HEK293T (cell line): ENCODE measurements at regions not wholly inside any gene's neighbourhood (a gene's known extent, or its start where the extent isn't known, plus 50 kb on each side); places are given as distances from the start of the nearest gene placed in this dataset.

Source experiments
- CTCF ChIA-PET: fragments of 350-600 bp; formaldehyde crosslinking; extraction: SDS; loops from one replicate; lab custom pipeline; 2021; ENCODE audit warnings: antibody characterized with exemption, inconsistent platforms; lab: Yijun Ruan, JAX
- POLR2A ChIA-PET: fragments of 350-600 bp; formaldehyde crosslinking; extraction: SDS; loops from one replicate; lab custom pipeline; 2020; ENCODE audit warnings: antibody characterized with exemption, inconsistent platforms; lab: Yijun Ruan, JAX
- DNase-seq: peaks from one replicate; pipeline ENCODE4 v3.0.0; 2012; ENCODE audit warnings: mixed read lengths; ENCODE audit errors: extremely low spot score
- ARNT ChIP-seq: fragments of 450-650 bp; IDR thresholded peaks from 2 replicates; pipeline ENCODE4 v1.6.1; 2017; ENCODE audit warnings: mild to moderate bottlenecking
- BHLHE40 ChIP-seq: fragments of 450-650 bp; IDR thresholded peaks from 2 replicates; pipeline ENCODE4 v1.6.1; 2016; ENCODE audit warnings: mild to moderate bottlenecking, moderate library complexity, borderline replicate concordance
- CTBP1 ChIP-seq: fragments of 450-650 bp; IDR thresholded peaks from 2 replicates; pipeline ENCODE4 v1.6.1; 2016; ENCODE audit warnings: borderline replicate concordance
- ELF4 ChIP-seq: fragments of 450-650 bp; IDR thresholded peaks from 2 replicates; pipeline ENCODE4 v1.6.1; 2017; ENCODE audit warnings: antibody characterized with exemption
- FOXA1 ChIP-seq: fragments of 450-650 bp; IDR thresholded peaks from 2 replicates; pipeline ENCODE4 v1.6.1; 2016; ENCODE audit warnings: mild to moderate bottlenecking
- FOXK2 ChIP-seq: fragments of 450-650 bp; IDR thresholded peaks from 2 replicates; pipeline ENCODE4 v1.6.1; 2016; ENCODE audit warnings: mild to moderate bottlenecking
- FOXM1 ChIP-seq: fragments of 450-650 bp; IDR thresholded peaks from 2 replicates; pipeline ENCODE4 v1.6.1; 2017; ENCODE audit warnings: mild to moderate bottlenecking, borderline replicate concordance
- HDGF ChIP-seq: fragments of 450-650 bp; IDR thresholded peaks from 2 replicates; pipeline ENCODE4 v1.6.1; 2017; ENCODE audit warnings: antibody characterized with exemption, borderline replicate concordance
- L3MBTL2 ChIP-seq: fragments of 450-650 bp; conservative IDR thresholded peaks from 2 replicates; pipeline ENCODE4 v1.6.1; 2016; ENCODE audit warnings: mild to moderate bottlenecking
- LEF1 ChIP-seq: fragments of 450-650 bp; IDR thresholded peaks from 2 replicates; pipeline ENCODE4 v1.6.1; 2017; ENCODE audit warnings: mild to moderate bottlenecking, borderline replicate concordance
- NFRKB ChIP-seq: fragments of 450-650 bp; IDR thresholded peaks from 2 replicates; pipeline ENCODE4 v1.6.1; 2016; ENCODE audit warnings: mild to moderate bottlenecking, moderate library complexity
- PKNOX1 ChIP-seq: fragments of 450-650 bp; IDR thresholded peaks from 2 replicates; pipeline ENCODE4 v1.6.1; 2016
- SP1 ChIP-seq: fragments of 450-650 bp; IDR thresholded peaks from 2 replicates; pipeline ENCODE4 v1.6.1; 2017
- SUZ12 ChIP-seq: fragments of 450-650 bp; IDR thresholded peaks from 2 replicates; pipeline ENCODE4 v1.6.1; 2016; ENCODE audit warnings: mild to moderate bottlenecking
- TARDBP ChIP-seq: fragments of 450-650 bp; IDR thresholded peaks from 2 replicates; pipeline ENCODE4 v1.6.1; 2016
- ZNF384 ChIP-seq: fragments of 450-650 bp; IDR thresholded peaks from 2 replicates; pipeline ENCODE4 v1.6.1; 2016

- no peak for DNase-seq
- ChIA-PET CTCF (no interaction called here), POLR2A (no interaction called here)
- no peak for TF ChIP-seq HDGF
- no peak for TF ChIP-seq LEF1
- TF ChIP-seq SP1 = no peak
- TF ChIP-seq ELF4 = no peak
- TF ChIP-seq TARDBP = no peak
- TF ChIP-seq CTBP1 = no peak
- no peak for TF ChIP-seq BHLHE40
- no peak for TF ChIP-seq PKNOX1
- no peak for TF ChIP-seq FOXK2
- no peak for TF ChIP-seq L3MBTL2
- TF ChIP-seq FOXM1 = no peak
- TF ChIP-seq ARNT = no peak
- TF ChIP-seq ZNF384 = no peak
- no peak for TF ChIP-seq NFRKB
- no peak for TF ChIP-seq SUZ12
- TF ChIP-seq FOXA1 = no peak
These were observed 69.1 kb downstream of the METRNL start for GRCh38 chr17:83148317-83149028.

GRCh38 chr17:83149029-83149725, 69.8 kb downstream of the METRNL start:
- CTCF ChIA-PET = no interaction called here
- POLR2A ChIA-PET = no interaction called here
- DNase-seq = no peak
- TF ChIP-seq SUZ12 (no peak), BHLHE40 (no peak), L3MBTL2 (no peak), SP1 (no peak), FOXK2 (no peak), NFRKB (no peak), FOXM1 (no peak), HDGF (no peak), TARDBP (no peak), FOXA1 (no peak), ELF4 (no peak), LEF1 (no peak), CTBP1 (no peak)

- no peak for TF ChIP-seq HDGF
- TF ChIP-seq PKNOX1 = no peak
- TF ChIP-seq FOXA1 = no peak
- TF ChIP-seq SUZ12 = no peak
- no peak for TF ChIP-seq FOXM1
- no peak for TF ChIP-seq TARDBP
- TF ChIP-seq CTBP1 = no peak
- TF ChIP-seq ZNF384 = no peak
- TF ChIP-seq ELF4 = no peak
- no peak for TF ChIP-seq LEF1
- no peak for TF ChIP-seq BHLHE40
- no peak for TF ChIP-seq NFRKB
- TF ChIP-seq SP1 = no peak
- TF ChIP-seq ARNT = no peak
- TF ChIP-seq L3MBTL2 = no peak
- CTCF ChIA-PET = no interaction called here
- DNase-seq = no peak
- POLR2A ChIA-PET = no interaction called here
These were observed 70.4 kb downstream of the METRNL start for GRCh38 chr17:83149761-83150251.

GRCh38 chr17:83150369-83151055, 71.1 kb downstream of the METRNL start:
- CTCF ChIA-PET = no interaction called here
- DNase-seq = no peak
- TF ChIP-seq SP1 = no peak
- no peak for TF ChIP-seq L3MBTL2
- TF ChIP-seq NFRKB = no peak

GRCh38 chr17:83151056-83151441, 71.6 kb downstream of the METRNL start:
- POLR2A ChIA-PET = no interaction called here
- CTCF ChIA-PET = no interaction called here
- TF ChIP-seq ARNT = no peak
- TF ChIP-seq PKNOX1 = no peak
- TF ChIP-seq SP1 = no peak
- no peak for TF ChIP-seq ELF4
- TF ChIP-seq FOXA1 = no peak
- TF ChIP-seq ZNF384 = no peak
- no peak for TF ChIP-seq FOXK2
- TF ChIP-seq TARDBP = no peak
- no peak for TF ChIP-seq HDGF
- TF ChIP-seq SUZ12 = no peak
- TF ChIP-seq FOXM1 = no peak
- no peak for TF ChIP-seq BHLHE40
- no peak for TF ChIP-seq CTBP1
- DNase-seq = no peak

More at GRCh38 chr17:83150369-83151055, 71.1 kb downstream of the METRNL start:
- POLR2A ChIA-PET = no interaction called here
